ENCODE measurements at regions not wholly inside any gene's neighbourhood (a gene's known extent, or its start where the extent isn't known, plus 50 kb on each side); places are given as distances from the start of the nearest gene placed in this dataset.

- TF ChIP-seq TAF1 (IDR thresholded peaks at IDR 0.05; ENCODE audit: low read depth) = no peak
- no peak for TF ChIP-seq MAX (IDR thresholded peaks at IDR 0.05)
- TF ChIP-seq FOXM1 (IDR thresholded peaks at IDR 0.05; ENCODE audit: borderline replicate concordance, low read depth) = no peak
- no peak for TF ChIP-seq EP300 (IDR thresholded peaks at IDR 0.05; ENCODE audit: borderline replicate concordance)
- TF ChIP-seq YY1 (IDR thresholded peaks at IDR 0.05; ENCODE audit: low read depth) = no peak
- no peak for TF ChIP-seq USF1 (IDR thresholded peaks at IDR 0.05)
- TF ChIP-seq REST (IDR thresholded peaks at IDR 0.05; ENCODE audit: low read depth) = no peak
- TF ChIP-seq RAD21 (IDR thresholded peaks at IDR 0.05; ENCODE audit: low read depth) = no peak
- no peak for TF ChIP-seq TEAD4 (IDR thresholded peaks at IDR 0.05)
- TF ChIP-seq NFIC (IDR thresholded peaks at IDR 0.05) = no peak
- TF ChIP-seq ZBTB7A (IDR thresholded peaks at IDR 0.05; ENCODE audit: low read depth) = no peak
- no peak for TF ChIP-seq CEBPB (IDR thresholded peaks at IDR 0.05)
- no peak for TF ChIP-seq EGR1 (IDR thresholded peaks at IDR 0.05)
Observed at GRCh38 chr1:30814292-30814691, 56.7 kb upstream of the LAPTM5 start.
